SK-N-SH (cell line): ENCODE measurements at regions not wholly inside any gene's neighbourhood (a gene's known extent, or its start where the extent isn't known, plus 50 kb on each side); places are given as distances from the start of the nearest gene placed in this dataset.

Source experiments
- EZH2phosphoT487 ChIP-seq: fragments of 200-600 bp; sonication (generic); IDR thresholded peaks from 2 replicates; pipeline ENCODE4 v1.6.1; 2017; ENCODE audit warnings: low read depth, mixed run types, mild to moderate bottlenecking, antibody characterized with exemption, moderate library complexity, borderline replicate concordance
- NRF1 ChIP-seq: IDR thresholded peaks from 2 replicates; pipeline ENCODE4 v1.6.1; 2012; ENCODE audit warnings: low read depth, mild to moderate bottlenecking, low read length
- RFX5 ChIP-seq: IDR thresholded peaks from 2 replicates; pipeline ENCODE4 v1.6.1; 2012; ENCODE audit warnings: mild to moderate bottlenecking, improper control_type of control experiment, low read length
- SIN3A ChIP-seq: IDR thresholded peaks from 2 replicates; pipeline ENCODE4 v1.6.1; 2012; ENCODE audit warnings: low read depth, mild to moderate bottlenecking, low read length, moderate library complexity, borderline replicate concordance
- TAF1 ChIP-seq: IDR thresholded peaks from 2 replicates; pipeline ENCODE4 v1.6.1; 2012; ENCODE audit warnings: low read depth, mild to moderate bottlenecking, low read length, moderate library complexity, borderline replicate concordance
- TCF12 ChIP-seq: IDR thresholded peaks from 2 replicates; pipeline ENCODE4 v1.4.0; 2012
- TEAD4 ChIP-seq: IDR thresholded peaks from 2 replicates; pipeline ENCODE4 v1.4.0; 2012; ENCODE audit warnings: mild to moderate bottlenecking, borderline replicate concordance; ENCODE audit not compliant: insufficient read depth
- TF ChIP-seq, protein P1 (sequence below): fragments of 200-600 bp; sonication (generic); IDR thresholded peaks from 2 replicates; pipeline ENCODE4 v1.6.1; 2017; ENCODE audit warnings: antibody characterized with exemption, mild to moderate bottlenecking, moderate library complexity

DNA sequence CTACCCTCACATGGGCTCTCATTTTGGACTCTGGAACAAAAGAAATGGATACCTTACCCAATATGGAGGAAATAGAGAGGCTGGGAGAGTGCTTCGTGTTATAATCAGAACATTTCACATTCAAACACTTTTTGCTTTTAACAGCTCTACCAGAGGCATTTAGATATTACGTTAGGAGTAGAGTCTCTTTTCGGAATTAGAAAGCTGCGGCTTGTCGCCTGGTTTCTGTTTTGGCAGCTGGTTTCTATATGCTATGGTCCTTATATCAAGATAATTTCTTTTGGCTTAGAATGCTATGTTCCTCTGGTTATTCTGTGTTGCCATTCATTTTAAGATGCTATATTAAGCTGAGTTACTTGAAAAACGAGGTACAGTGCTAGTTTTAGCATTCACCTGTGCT, 392.8 kb upstream of the GALNT5 start:
- no peak for TF ChIP-seq SIN3A
- TF ChIP-seq, protein P1, sequence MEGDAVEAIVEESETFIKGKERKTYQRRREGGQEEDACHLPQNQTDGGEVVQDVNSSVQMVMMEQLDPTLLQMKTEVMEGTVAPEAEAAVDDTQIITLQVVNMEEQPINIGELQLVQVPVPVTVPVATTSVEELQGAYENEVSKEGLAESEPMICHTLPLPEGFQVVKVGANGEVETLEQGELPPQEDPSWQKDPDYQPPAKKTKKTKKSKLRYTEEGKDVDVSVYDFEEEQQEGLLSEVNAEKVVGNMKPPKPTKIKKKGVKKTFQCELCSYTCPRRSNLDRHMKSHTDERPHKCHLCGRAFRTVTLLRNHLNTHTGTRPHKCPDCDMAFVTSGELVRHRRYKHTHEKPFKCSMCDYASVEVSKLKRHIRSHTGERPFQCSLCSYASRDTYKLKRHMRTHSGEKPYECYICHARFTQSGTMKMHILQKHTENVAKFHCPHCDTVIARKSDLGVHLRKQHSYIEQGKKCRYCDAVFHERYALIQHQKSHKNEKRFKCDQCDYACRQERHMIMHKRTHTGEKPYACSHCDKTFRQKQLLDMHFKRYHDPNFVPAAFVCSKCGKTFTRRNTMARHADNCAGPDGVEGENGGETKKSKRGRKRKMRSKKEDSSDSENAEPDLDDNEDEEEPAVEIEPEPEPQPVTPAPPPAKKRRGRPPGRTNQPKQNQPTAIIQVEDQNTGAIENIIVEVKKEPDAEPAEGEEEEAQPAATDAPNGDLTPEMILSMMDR: no peak
- TF ChIP-seq TAF1: no peak
- no peak for TF ChIP-seq TEAD4
- no peak for TF ChIP-seq TCF12
- TF ChIP-seq RFX5: no peak
- no peak for TF ChIP-seq NRF1
- no peak for TF ChIP-seq EZH2phosphoT487
